H1 (cell line): ENCODE measurements at regions not wholly inside any gene's neighbourhood (a gene's known extent, or its start where the extent isn't known, plus 50 kb on each side); places are given as distances from the start of the nearest gene placed in this dataset.

Experiments
- CBX5 ChIP-seq: fragments of 300-800, 300-1000 bp; sonication (generic); IDR thresholded peaks from 2 replicates; pipeline ENCODE4 v1.7.1; 2016; ENCODE audit warnings: antibody characterized with exemption, low read length, low read depth
- CTBP2 ChIP-seq: IDR thresholded peaks from 2 replicates; pipeline ENCODE4 v1.7.0; 2011; ENCODE audit warnings: borderline replicate concordance, mild to moderate bottlenecking, moderate library complexity, mixed read lengths, low read length; ENCODE audit not compliant: insufficient read depth, insufficient read length
- FOSL1 ChIP-seq: IDR thresholded peaks from 2 replicates; pipeline ENCODE4 v1.6.1; 2011; ENCODE audit warnings: mild to moderate bottlenecking, low read depth, low read length, moderate library complexity; ENCODE audit not compliant: insufficient read depth
- NRF1 ChIP-seq: IDR thresholded peaks from 2 replicates; pipeline ENCODE4 v1.6.1; 2011; ENCODE audit warnings: mild to moderate bottlenecking, low read depth, low read length, improper control_type of control experiment
- POLR2AphosphoS5 ChIP-seq: IDR thresholded peaks from 2 replicates; pipeline ENCODE4 v1.6.1; 2011; ENCODE audit warnings: low read depth, low read length
- TAF1 ChIP-seq: IDR thresholded peaks from 2 replicates; pipeline ENCODE4 v1.6.1; 2011; ENCODE audit warnings: mild to moderate bottlenecking, low read depth, low read length
- YY1 ChIP-seq: IDR thresholded peaks from 2 replicates; pipeline ENCODE4 v1.6.1; 2011; ENCODE audit warnings: low read depth, mild to moderate bottlenecking, low read length
- TF ChIP-seq, protein P1 (sequence below): fragments of 300-600 bp; sonication (generic); IDR thresholded peaks from 2 replicates; pipeline ENCODE4 v1.7.1; 2012; ENCODE audit warnings: low read length, moderate library complexity, mild to moderate bottlenecking, inconsistent platforms; ENCODE audit not compliant: insufficient replicate concordance

- TF ChIP-seq, protein P1, sequence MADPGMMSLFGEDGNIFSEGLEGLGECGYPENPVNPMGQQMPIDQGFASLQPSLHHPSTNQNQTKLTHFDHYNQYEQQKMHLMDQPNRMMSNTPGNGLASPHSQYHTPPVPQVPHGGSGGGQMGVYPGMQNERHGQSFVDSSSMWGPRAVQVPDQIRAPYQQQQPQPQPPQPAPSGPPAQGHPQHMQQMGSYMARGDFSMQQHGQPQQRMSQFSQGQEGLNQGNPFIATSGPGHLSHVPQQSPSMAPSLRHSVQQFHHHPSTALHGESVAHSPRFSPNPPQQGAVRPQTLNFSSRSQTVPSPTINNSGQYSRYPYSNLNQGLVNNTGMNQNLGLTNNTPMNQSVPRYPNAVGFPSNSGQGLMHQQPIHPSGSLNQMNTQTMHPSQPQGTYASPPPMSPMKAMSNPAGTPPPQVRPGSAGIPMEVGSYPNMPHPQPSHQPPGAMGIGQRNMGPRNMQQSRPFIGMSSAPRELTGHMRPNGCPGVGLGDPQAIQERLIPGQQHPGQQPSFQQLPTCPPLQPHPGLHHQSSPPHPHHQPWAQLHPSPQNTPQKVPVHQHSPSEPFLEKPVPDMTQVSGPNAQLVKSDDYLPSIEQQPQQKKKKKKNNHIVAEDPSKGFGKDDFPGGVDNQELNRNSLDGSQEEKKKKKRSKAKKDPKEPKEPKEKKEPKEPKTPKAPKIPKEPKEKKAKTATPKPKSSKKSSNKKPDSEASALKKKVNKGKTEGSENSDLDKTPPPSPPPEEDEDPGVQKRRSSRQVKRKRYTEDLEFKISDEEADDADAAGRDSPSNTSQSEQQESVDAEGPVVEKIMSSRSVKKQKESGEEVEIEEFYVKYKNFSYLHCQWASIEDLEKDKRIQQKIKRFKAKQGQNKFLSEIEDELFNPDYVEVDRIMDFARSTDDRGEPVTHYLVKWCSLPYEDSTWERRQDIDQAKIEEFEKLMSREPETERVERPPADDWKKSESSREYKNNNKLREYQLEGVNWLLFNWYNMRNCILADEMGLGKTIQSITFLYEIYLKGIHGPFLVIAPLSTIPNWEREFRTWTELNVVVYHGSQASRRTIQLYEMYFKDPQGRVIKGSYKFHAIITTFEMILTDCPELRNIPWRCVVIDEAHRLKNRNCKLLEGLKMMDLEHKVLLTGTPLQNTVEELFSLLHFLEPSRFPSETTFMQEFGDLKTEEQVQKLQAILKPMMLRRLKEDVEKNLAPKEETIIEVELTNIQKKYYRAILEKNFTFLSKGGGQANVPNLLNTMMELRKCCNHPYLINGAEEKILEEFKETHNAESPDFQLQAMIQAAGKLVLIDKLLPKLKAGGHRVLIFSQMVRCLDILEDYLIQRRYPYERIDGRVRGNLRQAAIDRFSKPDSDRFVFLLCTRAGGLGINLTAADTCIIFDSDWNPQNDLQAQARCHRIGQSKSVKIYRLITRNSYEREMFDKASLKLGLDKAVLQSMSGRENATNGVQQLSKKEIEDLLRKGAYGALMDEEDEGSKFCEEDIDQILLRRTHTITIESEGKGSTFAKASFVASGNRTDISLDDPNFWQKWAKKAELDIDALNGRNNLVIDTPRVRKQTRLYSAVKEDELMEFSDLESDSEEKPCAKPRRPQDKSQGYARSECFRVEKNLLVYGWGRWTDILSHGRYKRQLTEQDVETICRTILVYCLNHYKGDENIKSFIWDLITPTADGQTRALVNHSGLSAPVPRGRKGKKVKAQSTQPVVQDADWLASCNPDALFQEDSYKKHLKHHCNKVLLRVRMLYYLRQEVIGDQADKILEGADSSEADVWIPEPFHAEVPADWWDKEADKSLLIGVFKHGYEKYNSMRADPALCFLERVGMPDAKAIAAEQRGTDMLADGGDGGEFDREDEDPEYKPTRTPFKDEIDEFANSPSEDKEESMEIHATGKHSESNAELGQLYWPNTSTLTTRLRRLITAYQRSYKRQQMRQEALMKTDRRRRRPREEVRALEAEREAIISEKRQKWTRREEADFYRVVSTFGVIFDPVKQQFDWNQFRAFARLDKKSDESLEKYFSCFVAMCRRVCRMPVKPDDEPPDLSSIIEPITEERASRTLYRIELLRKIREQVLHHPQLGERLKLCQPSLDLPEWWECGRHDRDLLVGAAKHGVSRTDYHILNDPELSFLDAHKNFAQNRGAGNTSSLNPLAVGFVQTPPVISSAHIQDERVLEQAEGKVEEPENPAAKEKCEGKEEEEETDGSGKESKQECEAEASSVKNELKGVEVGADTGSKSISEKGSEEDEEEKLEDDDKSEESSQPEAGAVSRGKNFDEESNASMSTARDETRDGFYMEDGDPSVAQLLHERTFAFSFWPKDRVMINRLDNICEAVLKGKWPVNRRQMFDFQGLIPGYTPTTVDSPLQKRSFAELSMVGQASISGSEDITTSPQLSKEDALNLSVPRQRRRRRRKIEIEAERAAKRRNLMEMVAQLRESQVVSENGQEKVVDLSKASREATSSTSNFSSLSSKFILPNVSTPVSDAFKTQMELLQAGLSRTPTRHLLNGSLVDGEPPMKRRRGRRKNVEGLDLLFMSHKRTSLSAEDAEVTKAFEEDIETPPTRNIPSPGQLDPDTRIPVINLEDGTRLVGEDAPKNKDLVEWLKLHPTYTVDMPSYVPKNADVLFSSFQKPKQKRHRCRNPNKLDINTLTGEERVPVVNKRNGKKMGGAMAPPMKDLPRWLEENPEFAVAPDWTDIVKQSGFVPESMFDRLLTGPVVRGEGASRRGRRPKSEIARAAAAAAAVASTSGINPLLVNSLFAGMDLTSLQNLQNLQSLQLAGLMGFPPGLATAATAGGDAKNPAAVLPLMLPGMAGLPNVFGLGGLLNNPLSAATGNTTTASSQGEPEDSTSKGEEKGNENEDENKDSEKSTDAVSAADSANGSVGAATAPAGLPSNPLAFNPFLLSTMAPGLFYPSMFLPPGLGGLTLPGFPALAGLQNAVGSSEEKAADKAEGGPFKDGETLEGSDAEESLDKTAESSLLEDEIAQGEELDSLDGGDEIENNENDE: no peak
- no peak for TF ChIP-seq CBX5
- no peak for TF ChIP-seq NRF1
- no peak for TF ChIP-seq FOSL1
- no peak for TF ChIP-seq TAF1
- no peak for TF ChIP-seq POLR2AphosphoS5
- no peak for TF ChIP-seq YY1
- no peak for TF ChIP-seq CTBP2
Measured at GRCh38 chr20:48049171-48049570, 263.9 kb upstream of the SULF2 start (continued).
